Breast epithelium (tissue), 3 donors: ENCODE measurements at regions not wholly inside any gene's neighbourhood (a gene's known extent, or its start where the extent isn't known, plus 50 kb on each side); places are given as distances from the start of the nearest gene placed in this dataset.

ENCODE experiments used
- CTCF ChIP-seq, 3 donors: fragments of 450-650 bp; IDR thresholded peaks; one replicate each; pipeline ENCODE4 v1.5.1; 2016 to 2017; ENCODE audit warnings: antibody characterized with exemption in 3 of 3, mild to moderate bottlenecking in 3 of 3, moderate library complexity in 3 of 3
- POLR2A ChIP-seq: fragments of 450-650 bp; IDR thresholded peaks from one replicate; pipeline ENCODE4 v1.6.1; 2016; ENCODE audit warnings: antibody characterized with exemption, mild to moderate bottlenecking, moderate library complexity
- POLR2AphosphoS5 ChIP-seq, 3 donors: sonication (generic); formaldehyde crosslinking; IDR thresholded peaks; one replicate each; pipeline ENCODE4 v1.6.1; 2017; ENCODE audit warnings: antibody characterized with exemption in 3 of 3

- TF ChIP-seq CTCF (IDR thresholded peaks at IDR 0.05), result no peak
- no peak for TF ChIP-seq POLR2A
- TF ChIP-seq POLR2AphosphoS5 (IDR thresholded peaks at IDR 0.05), result no peak
These were observed 438.5 kb upstream of the TRIB2 start for GRCh38 chr2:12278217-12278750.
